DND-41 (cell line): ENCODE measurements at regions not wholly inside any gene's neighbourhood (a gene's known extent, or its start where the extent isn't known, plus 50 kb on each side); places are given as distances from the start of the nearest gene placed in this dataset.
A peak's percentile ranks its signal among the peaks of the same experiment; 100 is the strongest.

Experiments used
- ATAC-seq: fragments of 200-7000 bp; cut with Tn5 transposase; 3 replicates; pipeline ENCODE4 v1.9.1; 2021; ENCODE audit warnings: low read depth; ENCODE audit not compliant: insufficient read depth
- DNase-seq: peaks from one replicate; pipeline ENCODE4 v3.0.0-alpha.2; 2020
- H2AFZ ChIP-seq: 2 replicates; pipeline ENCODE4 v1.6.0; 2012; ENCODE audit warnings: low read depth, low read length
- H3K27ac ChIP-seq: 2 replicates; pipeline ENCODE4 v1.5.1; 2012; ENCODE audit warnings: low read length, inconsistent platforms
- H3K27me3 ChIP-seq: fragments of 200-600 bp; sonication (generic); 2 replicates; pipeline ENCODE4 v1.6.0; 2012; ENCODE audit warnings: low read length, mild to moderate bottlenecking, inconsistent platforms; ENCODE audit not compliant: insufficient read depth, poor library complexity
- H3K36me3 ChIP-seq: 2 replicates; pipeline ENCODE4 v1.5.1; 2012; ENCODE audit warnings: low read length, inconsistent platforms; ENCODE audit not compliant: insufficient read depth
- H3K4me1 ChIP-seq: 2 replicates; pipeline ENCODE4 v1.5.1; 2012; ENCODE audit warnings: mild to moderate bottlenecking, low read length; ENCODE audit not compliant: insufficient read depth
- H3K4me2 ChIP-seq: 2 replicates; pipeline ENCODE4 v1.6.0; 2012; ENCODE audit warnings: mild to moderate bottlenecking, moderate library complexity, low read length, inconsistent platforms; ENCODE audit not compliant: insufficient read depth
- H3K4me3 ChIP-seq, 2 experiments: fragments of 200-600 bp in 1 of 2; shearing (Covaris generic) in 1 of 2; 2 replicates each; pipeline ENCODE4 v1.5.1; 2012 to 2016; ENCODE audit warnings: inconsistent platforms in 2 of 2, low read length in 2 of 2, mild to moderate bottlenecking in 2 of 2, low read depth in 1 of 2, moderate library complexity in 1 of 2
- H3K79me2 ChIP-seq: 2 replicates; pipeline ENCODE4 v1.6.0; 2012; ENCODE audit warnings: low read length, inconsistent platforms; ENCODE audit not compliant: insufficient read depth
- H3K9ac ChIP-seq: 2 replicates; pipeline ENCODE4 v1.6.0; 2012; ENCODE audit warnings: low read depth, mild to moderate bottlenecking, inconsistent platforms, low read length, moderate library complexity
- H3K9me3 ChIP-seq: 2 replicates; pipeline ENCODE4 v1.5.1; 2012; ENCODE audit warnings: low read length, moderate library complexity, mild to moderate bottlenecking, inconsistent platforms; ENCODE audit not compliant: insufficient read depth, severe bottlenecking
- H4K20me1 ChIP-seq: 2 replicates; pipeline ENCODE4 v1.6.0; 2012; ENCODE audit warnings: low read length; ENCODE audit not compliant: insufficient read depth
- CTCF ChIP-seq: IDR thresholded peaks from 2 replicates; pipeline ENCODE4 v1.5.1; 2012; ENCODE audit warnings: borderline replicate concordance, low read length, moderate library complexity, mild to moderate bottlenecking; ENCODE audit not compliant: poor library complexity, severe bottlenecking; ENCODE audit errors: extremely low read depth
- EZH2 ChIP-seq: IDR thresholded peaks from 3 replicates; pipeline ENCODE4 v1.6.1; 2012; ENCODE audit warnings: borderline replicate concordance, low read depth, mild to moderate bottlenecking, moderate library complexity, low read length, inconsistent platforms; ENCODE audit not compliant: severe bottlenecking

- H3K9me3 ChIP-seq: no peaks in the 10 kb centered on the region
- H3K4me2 ChIP-seq: no peak overlapping the region
- no peaks in the 10 kb centered on the region for H3K36me3 ChIP-seq
- peaks cover 6% of the 10 kb centered on the region for H3K4me1 ChIP-seq
- DNase-seq (no peak), ATAC-seq (no peak)
- no peaks in the 10 kb centered on the region for H3K27me3 ChIP-seq
- no peak overlapping the region for H3K9ac ChIP-seq
- no peak overlapping the region for H2AFZ ChIP-seq
- H3K4me3 ChIP-seq: no peak overlapping the region
- H3K27ac ChIP-seq: no peak overlapping the region
- TF ChIP-seq CTCF (no peak), EZH2 (no peak)
- H4K20me1 ChIP-seq: no peaks in the 10 kb centered on the region
- H3K79me2 ChIP-seq: no peaks in the 10 kb centered on the region
Measured at GRCh38 chrX:35617836-35618235, 180.3 kb upstream of the MAGEB16 start.

- Histone ChIP-seq H3K27me3 (no peaks in the 10 kb centered on the region), H3K79me2 (no peaks in the 10 kb centered on the region), H3K27ac (no peak overlapping the region), H3K4me2 (no peak overlapping the region), H4K20me1 (no peaks in the 10 kb centered on the region), H3K4me3 (no peak overlapping the region), H2AFZ (no peak overlapping the region), H3K4me1 (peaks cover 6% of the 10 kb centered on the region), H3K9ac (no peak overlapping the region), H3K36me3 (no peaks in the 10 kb centered on the region), H3K9me3 (no peaks in the 10 kb centered on the region)
- TF ChIP-seq EZH2 (no peak), CTCF (no peak)
- ATAC-seq: peak; percentile 44; the same call in 1 of the 3 replicates
- DNase-seq: no peak
Measured at GRCh38 chrX:35622040-35622439, 176.1 kb upstream of the MAGEB16 start.

- Histone ChIP-seq H3K27me3 (no peaks in the 10 kb centered on the region), H3K9me3 (no peaks in the 10 kb centered on the region), H2AFZ (no peak overlapping the region), H3K79me2 (no peaks in the 10 kb centered on the region), H3K4me2 (no peak overlapping the region), H3K27ac (no peak overlapping the region), H3K36me3 (no peaks in the 10 kb centered on the region), H4K20me1 (no peaks in the 10 kb centered on the region), H3K4me3 (no peak overlapping the region), H3K9ac (no peak overlapping the region), H3K4me1 (peaks cover 6% of the 10 kb centered on the region)
- TF ChIP-seq EZH2: no peak
- no peak for TF ChIP-seq CTCF
- ATAC-seq (no peak), DNase-seq (no peak)
Measured at GRCh38 chrX:35622601-35623000, 175.5 kb upstream of the MAGEB16 start.

GRCh38 chrX:35625714-35626113 is 172.4 kb upstream of the MAGEB16 start:
- ATAC-seq: no peak

More at GRCh38 chrX:35625714-35626113, 172.4 kb upstream of the MAGEB16 start:
- Histone ChIP-seq H4K20me1 (no peaks in the 10 kb centered on the region), H3K79me2 (no peaks in the 10 kb centered on the region), H3K36me3 (no peaks in the 10 kb centered on the region), H2AFZ (no peak overlapping the region), H3K4me2 (no peak overlapping the region), H3K9ac (no peak overlapping the region), H3K27ac (no peak overlapping the region), H3K4me3 (no peak overlapping the region), H3K4me1 (peaks cover 6% of the 10 kb centered on the region), H3K9me3 (no peaks in the 10 kb centered on the region), H3K27me3 (no peaks in the 10 kb centered on the region)
- TF ChIP-seq EZH2 (no peak), CTCF (no peak)
- no peak for DNase-seq
